Heart left ventricle (tissue), 16 donors: ENCODE measurements at regions not wholly inside any gene's neighbourhood (a gene's known extent, or its start where the extent isn't known, plus 50 kb on each side); places are given as distances from the start of the nearest gene placed in this dataset.

Source experiments
- ATAC-seq, 4 donors: fragments of 200-7000 bp; cut with Tn5 transposase; one replicate each; pipeline ENCODE4 v1.9.1; 2020 to 2022; ENCODE audit warnings: moderate library complexity in 4 of 4, mild to moderate bottlenecking in 3 of 4, moderate number of reproducible peaks in 1 of 4
- DNase-seq, 5 donors: peaks; one replicate each; pipeline ENCODE4 v3.0.0-alpha.2; 2020
- H3K27ac ChIP-seq, 12 donors: fragments of 200-600 bp; sonication (generic) in 4 of 12; one replicate each; pipeline versions ENCODE4 v1.5.0 to v1.8.0; 2016 to 2022; ENCODE audit warnings: mild to moderate bottlenecking in 2 of 12
- H3K27me3 ChIP-seq, 9 donors: fragments of 200-600 bp; sonication (generic) in 2 of 9; one replicate each; pipeline versions ENCODE4 v1.5.1 to v1.8.0; 2016 to 2022; ENCODE audit warnings: mild to moderate bottlenecking in 3 of 9
- H3K36me3 ChIP-seq, 9 donors: fragments of 200-600 bp; sonication (generic) in 2 of 9; one replicate each; pipeline versions ENCODE4 v1.5.0 to v1.8.0; 2018 to 2022; ENCODE audit warnings: mild to moderate bottlenecking in 2 of 9
- H3K4me1 ChIP-seq, 12 donors: fragments of 200-600 bp; sonication (generic) in 4 of 12; one replicate each; pipeline versions ENCODE4 v1.5.0 to v1.8.0; 2016 to 2022; ENCODE audit warnings: mild to moderate bottlenecking in 3 of 12
- H3K4me3 ChIP-seq, 12 donors: fragments of 200-600 bp; sonication (generic) in 4 of 12; one replicate each; pipeline versions ENCODE4 v1.5.0 to v1.8.0; 2017 to 2022; ENCODE audit warnings: mild to moderate bottlenecking in 9 of 12, moderate library complexity in 4 of 12
- H3K9me3 ChIP-seq, 12 donors: fragments of 200-600 bp; sonication (generic) in 4 of 12; one replicate each; pipeline versions ENCODE4 v1.5.0 to v1.8.0; 2016 to 2022; ENCODE audit warnings: mild to moderate bottlenecking in 1 of 12
- POLR2A ChIP-seq, 2 donors: fragments of 450-650 bp; IDR thresholded peaks; one replicate each; pipeline ENCODE4 v1.6.1; 2017; ENCODE audit warnings: antibody characterized with exemption in 2 of 2, mild to moderate bottlenecking in 2 of 2, moderate library complexity in 2 of 2
- WGBS, 4 donors: extraction: QIAGEN DNeasy Blood & Tissue Kit in 2 of 4; methylation state at CpG; one replicate each; pipeline versions ENCODE4 v1.1.5 to v1.1.7; 2013 to 2018; 5-methylcytosine and 5-hydroxymethylcytosine counted together
- intact Hi-C, 10 donors: fragments of 100-400 bp; cut with DNase I; formaldehyde crosslinking; loops; one replicate each; pipeline versions ENCODE4 v1.11.1 to v1.14.2; 2022
- TF ChIP-seq, protein P1 (sequence below), 12 donors: fragments of 200-600 bp; sonication (generic) in 4 of 12; IDR thresholded peaks; one replicate each; pipeline versions ENCODE4 v1.5.0 to v1.8.0; 2018 to 2022; ENCODE audit warnings: antibody characterized with exemption in 12 of 12, mild to moderate bottlenecking in 5 of 12
- donor health status: ischemic (EF 13 %, LVEDD 7.1; RV severe dilation, severe dysfunction).
- donor health status: healthy with polysubstance abuse.
- donor health status: DM: no; HTN: yes; CAD: no.
- donor health status: DM: no; HTN: no; CAD: no.
- donor health status: ischemic (EF 25% LVEDD 6.9; RV normal size, moderate dysfunction).
- donor health status: ischemic (EF 25% LVEDD 5.7; RV mildly dilated, moderate dysfunction).
- donor health status: healthy.
- donor health status: DM: yes; HTN: yes; CAD: no.
- donor health status: ischemic (EF 35%, LVEDD 5.7; RV mildly dilated, moderate dysfunction).
- donor health status: nonischemic (EF 11% LVEDD 7.7; RV severe dilation, severe dysfunction).
- donor health status: DM: yes; HTN: yes; CAD: no.
- donor health status: PGD.
- donor health status: ischemic (EF 29% LVEDD 5.4; RV normal size, mild dysfunction).
- donor health status: nonischemic (EF 23%, LVEDD 6.1; RV moderate dilation, normal function).

DNA sequence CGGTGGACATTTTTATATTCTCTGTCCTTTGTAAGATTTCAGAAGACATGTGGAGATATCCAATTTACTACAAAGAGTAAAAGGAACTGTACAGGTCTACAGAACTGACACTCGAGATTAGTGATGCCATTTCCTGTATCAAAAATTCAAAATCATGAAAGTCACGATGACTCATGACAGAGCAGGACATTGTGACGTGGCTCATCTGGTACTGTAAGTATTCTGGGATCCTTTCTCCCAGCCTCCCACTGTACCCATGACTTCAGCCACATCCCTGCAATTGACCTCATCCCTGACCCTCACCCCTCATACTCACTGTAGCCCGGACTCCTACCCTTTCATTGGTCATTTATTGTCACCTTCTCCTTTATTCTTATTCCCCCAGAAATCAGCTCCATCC, 736.5 kb downstream of the EPHA4 start:
- TF ChIP-seq, protein P1, sequence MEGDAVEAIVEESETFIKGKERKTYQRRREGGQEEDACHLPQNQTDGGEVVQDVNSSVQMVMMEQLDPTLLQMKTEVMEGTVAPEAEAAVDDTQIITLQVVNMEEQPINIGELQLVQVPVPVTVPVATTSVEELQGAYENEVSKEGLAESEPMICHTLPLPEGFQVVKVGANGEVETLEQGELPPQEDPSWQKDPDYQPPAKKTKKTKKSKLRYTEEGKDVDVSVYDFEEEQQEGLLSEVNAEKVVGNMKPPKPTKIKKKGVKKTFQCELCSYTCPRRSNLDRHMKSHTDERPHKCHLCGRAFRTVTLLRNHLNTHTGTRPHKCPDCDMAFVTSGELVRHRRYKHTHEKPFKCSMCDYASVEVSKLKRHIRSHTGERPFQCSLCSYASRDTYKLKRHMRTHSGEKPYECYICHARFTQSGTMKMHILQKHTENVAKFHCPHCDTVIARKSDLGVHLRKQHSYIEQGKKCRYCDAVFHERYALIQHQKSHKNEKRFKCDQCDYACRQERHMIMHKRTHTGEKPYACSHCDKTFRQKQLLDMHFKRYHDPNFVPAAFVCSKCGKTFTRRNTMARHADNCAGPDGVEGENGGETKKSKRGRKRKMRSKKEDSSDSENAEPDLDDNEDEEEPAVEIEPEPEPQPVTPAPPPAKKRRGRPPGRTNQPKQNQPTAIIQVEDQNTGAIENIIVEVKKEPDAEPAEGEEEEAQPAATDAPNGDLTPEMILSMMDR (IDR thresholded peaks at IDR 0.05) = no peak
- no peak for TF ChIP-seq POLR2A (IDR thresholded peaks at IDR 0.05)
- H3K27ac ChIP-seq = no peak overlapping the region
- 67 to 73% (median 70%) methylated on average over 5 of the region's 5 CpGs for WGBS, 4 donors
- DNase-seq = no peak
- H3K4me1 ChIP-seq = peaks cover 0 to 3% (median 0%) of the 10 kb centered on the region in 12 donors
- intact Hi-C loops = no loop called here
- no peaks in the 10 kb centered on the region for H3K9me3 ChIP-seq
- H3K27me3 ChIP-seq = no peaks in the 10 kb centered on the region
- ATAC-seq = no peak
- no peak overlapping the region for H3K4me3 ChIP-seq
- H3K36me3 ChIP-seq = no peaks in the 10 kb centered on the region

DNA sequence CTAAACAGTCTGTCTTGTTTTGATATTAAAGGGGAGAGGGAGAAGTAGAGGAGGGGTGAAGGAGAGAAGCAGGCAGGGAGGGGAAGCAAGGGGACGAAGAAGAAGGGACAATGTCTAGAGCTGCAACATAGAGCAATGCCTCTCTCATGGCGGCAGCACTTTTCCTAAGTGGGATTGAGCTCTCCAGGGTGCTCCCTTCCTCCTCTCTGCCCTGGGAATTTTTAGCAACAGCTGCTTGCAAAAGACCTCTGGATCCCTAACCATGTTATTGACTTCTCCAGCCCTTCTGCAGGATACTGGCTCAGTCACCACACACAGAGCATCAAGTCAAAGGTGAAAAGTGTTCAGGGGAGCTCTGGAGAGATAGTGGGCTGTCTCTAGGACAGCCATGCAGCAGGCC, 734.9 kb downstream of the EPHA4 start:
- no peaks in the 10 kb centered on the region for H3K9me3 ChIP-seq
- ATAC-seq (peak in 2 of 4 donors; percentile 32 to 33), DNase-seq (no peak)
- intact Hi-C loops = no loop called here
- no peaks in the 10 kb centered on the region for H3K36me3 ChIP-seq
- H3K4me3 ChIP-seq = no peak overlapping the region
- H3K27ac ChIP-seq = no peak overlapping the region
- H3K4me1 ChIP-seq = peaks cover 0 to 3% (median 0%) of the 10 kb centered on the region in 12 donors
- H3K27me3 ChIP-seq = no peaks in the 10 kb centered on the region
- no peak for TF ChIP-seq POLR2A (IDR thresholded peaks at IDR 0.05)
- TF ChIP-seq, protein P1 (IDR thresholded peaks at IDR 0.05) = no peak
- 61 to 71% (median 69%) methylated on average over 2 of the region's 2 CpGs for WGBS, 4 donors

DNA sequence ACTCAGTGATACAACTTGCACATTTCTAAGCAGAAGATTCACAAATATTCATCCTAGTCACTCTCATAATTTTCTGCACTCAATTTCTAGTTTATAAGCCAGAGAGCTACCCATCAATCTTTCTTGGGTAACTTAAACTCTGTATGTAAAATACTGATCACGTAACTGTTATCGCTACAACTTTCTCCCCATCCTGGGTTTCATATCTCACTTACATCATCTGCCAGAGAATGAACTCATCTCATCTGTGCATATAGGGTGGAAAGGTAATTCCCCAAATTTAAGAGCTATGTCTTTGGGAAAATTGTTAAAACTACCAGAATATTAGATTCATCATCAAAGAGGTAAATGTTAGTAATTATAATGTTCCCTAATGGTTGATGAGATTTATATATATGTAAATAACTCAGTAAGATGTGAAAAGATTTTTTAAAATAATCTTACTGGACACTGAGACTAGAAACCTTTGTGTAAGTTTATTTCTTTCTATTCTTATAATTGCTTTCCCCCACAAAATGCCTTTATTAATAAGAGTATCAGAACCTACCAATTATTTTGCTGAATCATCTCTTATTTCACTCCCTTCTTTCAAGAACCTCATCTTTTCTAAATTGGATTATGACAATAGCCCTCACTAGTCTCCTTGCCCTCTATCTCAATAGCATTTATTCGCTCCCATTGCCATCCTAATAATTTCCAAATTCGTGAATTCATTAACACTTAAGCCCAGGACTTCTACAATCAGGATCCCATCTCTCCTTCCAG, 729.0 kb downstream of the EPHA4 start:
- H3K27me3 ChIP-seq = no peaks in the 10 kb centered on the region
- H3K27ac ChIP-seq = no peak overlapping the region
- ATAC-seq (no peak), DNase-seq (no peak)
- no peaks in the 10 kb centered on the region for H3K36me3 ChIP-seq
- no peak overlapping the region for H3K4me3 ChIP-seq
- intact Hi-C loops = no loop called here
- TF ChIP-seq, protein P1 (IDR thresholded peaks at IDR 0.05) = no peak
- TF ChIP-seq POLR2A (IDR thresholded peaks at IDR 0.05) = no peak
- 85 to 92% (median 89%) methylated on average over 4 of the region's 4 CpGs for WGBS, 4 donors
- H3K4me1 ChIP-seq = no peaks in the 10 kb centered on the region
- H3K9me3 ChIP-seq = no peaks in the 10 kb centered on the region

DNA sequence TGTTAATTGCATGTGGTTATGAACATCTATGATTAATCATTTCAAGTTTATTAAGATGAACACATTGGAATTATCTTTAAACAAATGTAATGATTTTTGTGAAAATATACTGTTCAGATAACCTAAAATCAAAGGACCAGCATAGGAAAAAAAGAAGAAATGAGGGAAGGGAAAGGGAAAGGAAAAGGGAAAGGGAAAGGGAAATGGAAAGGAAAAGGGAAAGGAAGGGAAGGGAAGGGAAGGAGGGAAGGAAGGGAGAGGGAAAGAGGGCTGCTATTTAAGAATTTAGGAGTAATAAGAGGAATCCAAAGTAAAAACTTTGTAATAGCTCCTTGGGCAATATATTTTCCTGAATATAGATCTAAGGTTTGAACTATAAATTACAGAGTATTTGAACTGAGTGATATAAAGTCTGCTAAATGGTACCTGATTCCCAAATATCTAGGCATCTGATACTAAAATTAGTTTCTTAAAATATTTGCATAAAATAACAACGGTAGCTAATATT, 726.3 kb downstream of the EPHA4 start:
- no peaks in the 10 kb centered on the region for H3K9me3 ChIP-seq
- H3K27ac ChIP-seq = no peak overlapping the region
- no peak overlapping the region for H3K4me3 ChIP-seq
- intact Hi-C loops = no loop called here
- no peak for TF ChIP-seq POLR2A (IDR thresholded peaks at IDR 0.05)
- TF ChIP-seq, protein P1 (IDR thresholded peaks at IDR 0.05) = no peak
- H3K27me3 ChIP-seq = no peaks in the 10 kb centered on the region
- 0 to 100% (median 92%) methylated on average over 1 of the region's 1 CpG for WGBS, 4 donors
- ATAC-seq (no peak), DNase-seq (no peak)
- no peaks in the 10 kb centered on the region for H3K36me3 ChIP-seq
- no peaks in the 10 kb centered on the region for H3K4me1 ChIP-seq
